Effector memory CD8-positive, alpha-beta T cell (primary cell): ENCODE measurements at regions not wholly inside any gene's neighbourhood (a gene's known extent, or its start where the extent isn't known, plus 50 kb on each side); places are given as distances from the start of the nearest gene placed in this dataset.
"Not testable (repeated sequence)": the region's sequence is repeated elsewhere in the genome, so short reads cannot be mapped to it uniquely, and the experiment has no call there.

Experiments
- ATAC-seq: fragments of 150-1000 bp; cut with Tn5 transposase; replicated peaks from 2 replicates; pipeline ENCODE4 v1.10.0; 2021; ENCODE audit warnings: mild to moderate bottlenecking, moderate library complexity
- DNase-seq, 3 experiments: peaks; one replicate each; pipeline ENCODE4 v3.0.0; 2021
- H3K27ac Mint-ChIP-seq, 2 donors: one replicate each; pipeline ENCODE4 v1.8.0; 2022; ENCODE audit warnings: mild to moderate bottlenecking in 2 of 2, mixed read lengths in 2 of 2, moderate library complexity in 2 of 2
- H3K27me3 Mint-ChIP-seq, 2 donors: one replicate each; pipeline ENCODE4 v1.8.0; 2022; ENCODE audit warnings: mixed read lengths in 2 of 2
- H3K36me3 Mint-ChIP-seq: one replicate; pipeline ENCODE4 v1.8.0; 2022; ENCODE audit warnings: mild to moderate bottlenecking, moderate library complexity, mixed read lengths; ENCODE audit not compliant: insufficient read depth
- H3K4me1 Mint-ChIP-seq, 2 donors: one replicate each; pipeline ENCODE4 v1.8.0; 2022; ENCODE audit warnings: low read depth in 2 of 2, mixed read lengths in 2 of 2
- H3K4me3 Mint-ChIP-seq, 2 donors: one replicate each; pipeline ENCODE4 v1.8.0; 2022; ENCODE audit warnings: mild to moderate bottlenecking in 2 of 2, mixed read lengths in 2 of 2, moderate library complexity in 2 of 2
- H3K9me3 Mint-ChIP-seq, 2 donors: one replicate each; pipeline ENCODE4 v1.8.0; 2022; ENCODE audit warnings: mixed read lengths in 2 of 2

- not testable (repeated sequence) for DNase-seq, H3K4me3 Mint-ChIP-seq, H3K36me3 Mint-ChIP-seq, H3K9me3 Mint-ChIP-seq, H3K27ac Mint-ChIP-seq, H3K4me1 Mint-ChIP-seq, H3K27me3 Mint-ChIP-seq, ATAC-seq
Observed at GRCh38 chr1:144049365-144049764, 77.6 kb upstream of the FAM72C start.

GRCh38 chr1:144046645-144047044 lies 74.9 kb upstream of the FAM72C start:
- H3K27me3 Mint-ChIP-seq, H3K36me3 Mint-ChIP-seq, ATAC-seq, H3K27ac Mint-ChIP-seq, H3K4me3 Mint-ChIP-seq, DNase-seq, H3K4me1 Mint-ChIP-seq, H3K9me3 Mint-ChIP-seq: not testable (repeated sequence)

DNA sequence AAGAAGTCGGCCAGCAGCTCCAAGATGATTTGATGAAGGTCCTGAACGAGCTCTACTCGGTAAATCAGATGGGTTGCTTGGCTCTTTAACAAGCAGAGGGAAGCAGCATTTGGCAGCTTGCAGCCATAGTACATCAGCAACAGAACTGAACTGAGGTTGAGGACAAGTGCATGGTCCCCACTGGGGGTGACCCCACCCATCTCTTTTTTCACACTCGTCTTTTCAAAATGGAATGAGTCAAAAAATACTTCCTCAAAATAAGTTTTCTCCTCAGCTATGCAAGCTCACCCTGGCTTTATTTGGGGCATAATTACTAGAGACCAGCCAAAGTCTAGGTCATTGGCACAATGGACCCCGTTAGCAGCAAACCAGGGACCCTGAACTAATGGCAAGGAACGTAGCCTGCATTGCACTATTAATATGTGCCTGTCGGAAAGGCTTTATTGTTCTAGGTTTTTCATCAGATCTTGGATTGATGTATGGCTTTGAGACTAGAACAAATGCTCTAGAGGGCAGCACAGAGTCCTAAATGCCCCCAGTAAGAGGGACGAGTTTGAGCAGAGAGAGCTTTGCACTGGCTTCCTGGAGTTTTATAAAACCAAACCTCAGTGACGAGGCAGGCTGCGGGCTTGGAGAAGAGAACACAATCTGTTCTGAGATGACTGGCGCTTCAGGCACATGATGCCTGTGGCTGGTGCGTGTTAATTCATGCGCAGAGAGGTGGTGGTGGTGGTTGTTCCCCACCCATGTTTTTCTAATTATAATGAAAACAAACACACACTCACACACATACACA lies 74.2 kb upstream of the FAM72C start:
- not testable (repeated sequence) for H3K27ac Mint-ChIP-seq, H3K36me3 Mint-ChIP-seq, H3K4me3 Mint-ChIP-seq, H3K4me1 Mint-ChIP-seq, H3K9me3 Mint-ChIP-seq, H3K27me3 Mint-ChIP-seq
- DNase-seq = peak; percentile 8 to 42 (median 40)
- ATAC-seq = peak; percentile 98

DNA sequence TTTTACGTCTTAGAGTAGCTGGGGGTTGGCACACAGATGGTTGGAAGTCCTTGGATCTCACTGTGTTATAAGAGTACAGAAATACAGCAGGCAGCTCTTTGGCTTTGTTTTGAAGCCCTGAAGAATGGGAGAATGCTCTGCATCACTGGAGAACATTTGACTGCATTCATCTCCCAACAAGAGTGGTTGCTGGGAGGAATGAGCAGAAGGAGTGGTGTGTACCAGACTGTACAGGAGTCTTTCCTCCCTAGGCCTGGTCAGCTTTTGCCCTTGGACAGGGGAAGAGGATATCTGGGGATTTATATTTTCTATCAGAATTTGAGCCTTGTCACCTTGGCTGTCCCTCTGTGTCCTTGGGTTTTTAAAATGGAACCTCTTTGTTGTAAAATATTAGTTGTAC lies 70.5 kb upstream of the FAM72C start:
- H3K36me3 Mint-ChIP-seq, DNase-seq, H3K4me1 Mint-ChIP-seq, H3K27me3 Mint-ChIP-seq, H3K4me3 Mint-ChIP-seq, ATAC-seq, H3K9me3 Mint-ChIP-seq, H3K27ac Mint-ChIP-seq: not testable (repeated sequence)

DNA sequence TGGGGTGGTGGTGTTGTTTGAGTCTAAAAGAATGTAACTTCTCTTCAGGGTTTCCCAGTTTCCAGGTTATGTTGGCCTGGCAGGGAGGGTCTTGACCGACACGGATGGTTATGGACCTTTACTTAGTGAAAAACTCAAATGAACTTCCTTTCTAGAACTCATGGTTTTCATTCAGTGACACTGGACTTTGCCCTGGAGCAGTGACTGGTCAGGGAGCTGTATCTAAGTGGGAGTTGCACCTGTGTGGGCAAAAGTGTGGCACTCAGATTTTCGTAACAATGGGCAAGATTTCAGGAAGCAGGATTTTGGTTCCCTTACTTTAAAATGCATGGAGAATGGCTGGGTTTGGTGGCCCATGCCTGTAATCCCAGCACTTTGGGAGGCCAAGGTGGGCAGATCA lies 68.5 kb upstream of the FAM72C start:
- not testable (repeated sequence) for H3K4me1 Mint-ChIP-seq, H3K27me3 Mint-ChIP-seq, H3K27ac Mint-ChIP-seq, DNase-seq, H3K36me3 Mint-ChIP-seq, ATAC-seq, H3K9me3 Mint-ChIP-seq, H3K4me3 Mint-ChIP-seq

DNA sequence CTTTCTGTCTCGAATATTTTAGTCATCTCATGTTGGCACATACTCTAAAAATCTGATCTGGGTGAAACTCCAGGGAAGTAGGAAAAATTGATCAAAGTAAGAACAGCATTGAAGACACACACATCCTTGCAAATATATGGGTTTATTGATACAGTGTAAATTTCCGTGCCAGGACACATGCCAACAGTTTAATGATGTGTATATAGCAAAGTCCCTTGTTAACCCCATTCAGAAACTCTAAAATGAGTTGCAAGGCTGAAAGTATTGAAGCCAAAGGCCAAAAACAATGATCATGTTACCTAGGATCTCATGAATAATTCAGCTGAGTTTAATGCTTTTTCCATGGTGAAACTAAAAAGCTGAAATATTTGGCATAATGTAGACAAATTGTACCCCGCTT lies 62.3 kb upstream of the FAM72C start:
- not testable (repeated sequence) for H3K4me3 Mint-ChIP-seq, H3K27ac Mint-ChIP-seq, H3K27me3 Mint-ChIP-seq, ATAC-seq, DNase-seq, H3K9me3 Mint-ChIP-seq, H3K4me1 Mint-ChIP-seq, H3K36me3 Mint-ChIP-seq

- not testable (repeated sequence) for H3K27ac Mint-ChIP-seq, H3K27me3 Mint-ChIP-seq, H3K36me3 Mint-ChIP-seq, H3K4me1 Mint-ChIP-seq, H3K9me3 Mint-ChIP-seq, H3K4me3 Mint-ChIP-seq, ATAC-seq, DNase-seq
Observed at GRCh38 chr1:144031550-144031949, 59.8 kb upstream of the FAM72C start.

- not testable (repeated sequence) for H3K4me3 Mint-ChIP-seq, H3K27me3 Mint-ChIP-seq, DNase-seq, H3K27ac Mint-ChIP-seq, H3K36me3 Mint-ChIP-seq, H3K9me3 Mint-ChIP-seq, H3K4me1 Mint-ChIP-seq
- ATAC-seq = peak; percentile 58
Observed at GRCh38 chr1:144026022-144026421, 54.2 kb upstream of the FAM72C start.

DNA sequence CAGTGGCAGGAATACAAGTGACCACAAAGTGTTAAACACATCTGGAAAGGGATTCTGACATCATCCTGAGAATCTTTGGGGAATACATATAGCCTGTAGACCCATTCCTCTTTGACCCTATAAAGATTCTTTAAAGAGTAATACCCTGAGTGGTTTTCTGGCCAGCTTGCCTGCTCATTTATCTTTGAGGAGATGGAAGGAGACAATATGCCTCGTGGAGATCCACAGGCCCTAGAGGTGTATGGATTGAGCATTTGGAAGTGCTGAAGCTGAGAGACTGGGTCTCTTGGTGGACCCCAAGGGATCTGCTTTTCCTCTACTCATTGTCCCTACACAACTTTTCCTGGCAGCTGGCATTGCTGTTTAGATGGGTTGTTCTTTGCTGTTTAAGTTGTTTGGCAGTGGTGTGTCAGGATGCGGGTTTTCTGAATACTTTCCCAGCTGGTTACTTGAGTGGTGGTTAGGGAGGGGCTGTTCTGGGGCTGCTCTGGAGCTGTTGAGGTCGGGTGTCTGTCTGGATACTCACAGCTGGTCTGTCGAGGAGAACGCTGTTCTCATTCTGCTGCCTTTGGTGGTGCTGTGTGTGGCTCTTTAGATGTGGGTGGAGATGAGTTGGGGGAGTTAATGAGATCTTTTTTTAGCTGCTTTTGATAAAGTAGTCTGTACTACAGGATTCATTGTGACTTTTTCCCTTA lies 50.1 kb upstream of the FAM72C start:
- H3K36me3 Mint-ChIP-seq, H3K27ac Mint-ChIP-seq, H3K4me1 Mint-ChIP-seq, H3K27me3 Mint-ChIP-seq, H3K9me3 Mint-ChIP-seq, H3K4me3 Mint-ChIP-seq, DNase-seq, ATAC-seq: not testable (repeated sequence)
